Choroid plexus epithelial cell (primary cell): ENCODE measurements at regions not wholly inside any gene's neighbourhood (a gene's known extent, or its start where the extent isn't known, plus 50 kb on each side); places are given as distances from the start of the nearest gene placed in this dataset.
A peak's percentile ranks its signal among the peaks of the same experiment; 100 is the strongest.

Source experiments
- DNase-seq: peaks from one replicate; pipeline ENCODE4 v3.0.0-alpha.2; 2010; ENCODE audit warnings: low read depth
- H3K4me3 ChIP-seq: 2 replicates; pipeline ENCODE4 v1.5.1; 2011; ENCODE audit warnings: low read depth, mild to moderate bottlenecking, control low read depth, low read length, moderate library complexity
- CTCF ChIP-seq: conservative IDR thresholded peaks from 2 replicates; pipeline ENCODE4 v1.5.1; 2011; ENCODE audit warnings: low read depth, mild to moderate bottlenecking, control low read depth, inconsistent platforms, low read length, moderate library complexity

DNA sequence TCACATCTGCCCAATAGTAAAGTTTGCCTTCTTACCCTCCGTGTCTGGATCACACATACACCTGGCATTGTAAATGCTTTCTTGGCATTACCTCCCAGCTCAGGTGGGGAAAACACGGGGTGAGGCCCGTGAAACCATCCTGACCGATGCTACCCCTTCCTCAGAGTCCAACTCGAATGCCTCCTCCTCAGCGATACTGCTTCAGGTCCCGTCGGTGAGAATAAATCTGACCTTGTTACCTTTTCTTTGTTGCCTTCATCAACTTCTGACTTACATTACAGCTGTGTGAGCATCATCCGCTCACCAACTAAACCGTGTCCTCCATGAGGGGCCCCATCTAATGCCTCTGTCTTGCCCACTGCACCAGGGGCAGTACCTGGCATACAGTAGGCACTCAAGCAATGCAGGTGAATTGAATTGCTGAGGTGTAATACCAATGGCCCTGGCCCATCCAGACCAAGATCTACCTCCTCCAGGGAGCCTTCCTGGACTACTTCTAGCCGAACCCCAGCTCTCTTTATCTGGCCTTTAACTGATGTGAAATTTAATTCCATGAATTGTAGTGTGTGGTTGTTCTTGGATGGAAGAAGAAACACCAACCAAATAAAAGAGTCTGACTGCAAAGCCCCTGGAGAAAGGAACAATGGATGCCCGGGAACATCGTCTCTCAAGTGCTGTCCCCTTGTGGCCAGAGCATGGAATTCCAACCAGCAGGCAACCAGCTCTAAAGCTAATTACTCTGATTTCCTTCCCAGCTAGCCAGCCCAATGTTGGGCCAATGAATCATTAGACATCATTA lies 141.5 kb downstream of the ANKRD60 start:
- TF ChIP-seq CTCF, result peak; percentile 99
- H3K4me3 ChIP-seq, result no peak overlapping the region
- DNase-seq, result peak; percentile 69

- DNase-seq, result no peak
- no peak overlapping the region for H3K4me3 ChIP-seq
- no peak for TF ChIP-seq CTCF
Measured at GRCh38 chr20:58084966-58085365, 143.5 kb downstream of the ANKRD60 start.

- DNase-seq, result no peak
Measured at GRCh38 chr20:58084566-58084965, 143.9 kb downstream of the ANKRD60 start.

DNA sequence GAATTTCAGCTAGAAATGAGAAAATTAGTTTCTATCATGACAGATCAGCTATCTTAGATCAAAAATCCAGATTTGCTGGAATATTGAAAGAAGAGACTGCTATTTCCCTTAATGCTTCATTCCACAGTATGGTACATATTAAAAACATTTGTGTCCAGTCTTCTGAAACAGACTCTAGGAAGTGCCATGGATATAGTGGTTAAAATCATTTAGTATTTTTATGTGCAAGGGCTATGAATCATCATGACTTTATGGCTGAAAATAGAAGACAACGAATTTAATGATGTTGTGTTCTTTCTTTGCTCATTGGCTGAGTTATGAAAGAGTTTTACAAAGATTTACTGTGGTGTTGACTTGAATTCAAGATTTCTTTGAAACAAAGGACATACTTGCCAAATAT lies 146.6 kb downstream of the ANKRD60 start:
- no peak overlapping the region for H3K4me3 ChIP-seq
- TF ChIP-seq CTCF, result no peak
- DNase-seq, result peak; percentile 24

More at GRCh38 chr20:58084566-58084965, 143.9 kb downstream of the ANKRD60 start:
- no peak for TF ChIP-seq CTCF
- H3K4me3 ChIP-seq, result no peak overlapping the region

- TF ChIP-seq CTCF, result no peak
- peak; percentile 48 for DNase-seq
- no peak overlapping the region for H3K4me3 ChIP-seq
Measured at GRCh38 chr20:58078741-58079522, 149.5 kb downstream of the ANKRD60 start.

GRCh38 chr20:58077282-58077681 lies 151.2 kb downstream of the ANKRD60 start:
- DNase-seq, result no peak
- TF ChIP-seq CTCF, result no peak
- no peak overlapping the region for H3K4me3 ChIP-seq
